Astrocyte (in vitro differentiated cells and primary cell): ENCODE measurements at regions not wholly inside any gene's neighbourhood (a gene's known extent, or its start where the extent isn't known, plus 50 kb on each side); places are given as distances from the start of the nearest gene placed in this dataset.

ENCODE experiments used
- DNase-seq: peaks from one replicate; pipeline ENCODE4 v3.0.0-alpha.2; 2010; ENCODE audit warnings: low read depth
- FAIRE-seq: peaks from 2 replicates; lab custom pipeline; 2011; peaks lifted over from hg19 to GRCh38; lab: Jason Lieb, UNC
- H2AFZ ChIP-seq: 2 replicates; pipeline ENCODE4 v1.6.0; 2012; ENCODE audit warnings: low read depth, low read length, inconsistent platforms
- H3K27ac ChIP-seq: 2 replicates; pipeline ENCODE4 v1.5.1; 2011; ENCODE audit warnings: low read depth, low read length, inconsistent platforms
- H3K27me3 ChIP-seq: 2 replicates; pipeline ENCODE4 v1.6.0; 2011; ENCODE audit warnings: low read length, inconsistent platforms; ENCODE audit not compliant: insufficient read depth
- H3K36me3 ChIP-seq: 2 replicates; pipeline ENCODE4 v1.5.1; 2011; ENCODE audit warnings: low read length, inconsistent platforms; ENCODE audit not compliant: insufficient read depth
- H3K4me1 ChIP-seq: 2 replicates; pipeline ENCODE4 v1.5.1; 2011; ENCODE audit warnings: low read length, inconsistent platforms; ENCODE audit not compliant: insufficient read depth
- H3K4me2 ChIP-seq: 2 replicates; pipeline ENCODE4 v1.6.0; 2012; ENCODE audit warnings: low read length, inconsistent platforms
- H3K4me3 ChIP-seq: 2 replicates; pipeline ENCODE4 v1.5.1; 2011; ENCODE audit warnings: low read depth, mild to moderate bottlenecking, low read length, inconsistent platforms; ENCODE audit not compliant: insufficient read depth
- H3K79me2 ChIP-seq: 2 replicates; pipeline ENCODE4 v1.6.0; 2012; ENCODE audit warnings: mild to moderate bottlenecking, low read length, inconsistent platforms; ENCODE audit not compliant: insufficient read depth
- H3K9ac ChIP-seq: 2 replicates; pipeline ENCODE4 v1.6.0; 2012; ENCODE audit warnings: mild to moderate bottlenecking, low read length, inconsistent platforms
- H3K9me3 ChIP-seq: 2 replicates; pipeline ENCODE4 v1.5.1; 2012; ENCODE audit warnings: low read depth, mild to moderate bottlenecking, low read length, inconsistent platforms; ENCODE audit not compliant: insufficient read depth
- H4K20me1 ChIP-seq: 2 replicates; pipeline ENCODE4 v1.6.0; 2012; ENCODE audit warnings: low read length, inconsistent platforms; ENCODE audit not compliant: insufficient read depth
- H3K27ac Mint-ChIP-seq: one replicate; pipeline ENCODE4 v1.8.0; 2021; ENCODE audit warnings: mild to moderate bottlenecking, mixed read lengths; ENCODE audit not compliant: unreplicated experiment
- H3K27me3 Mint-ChIP-seq: one replicate; pipeline ENCODE4 v1.8.0; 2021; ENCODE audit warnings: low read depth, mixed read lengths; ENCODE audit not compliant: unreplicated experiment
- H3K36me3 Mint-ChIP-seq: one replicate; pipeline ENCODE4 v1.8.0; 2021; ENCODE audit warnings: low read depth, mixed read lengths; ENCODE audit not compliant: unreplicated experiment
- H3K4me1 Mint-ChIP-seq: one replicate; pipeline ENCODE4 v1.8.0; 2021; ENCODE audit warnings: low read depth, mixed read lengths; ENCODE audit not compliant: unreplicated experiment
- H3K4me3 Mint-ChIP-seq: one replicate; pipeline ENCODE4 v1.8.0; 2021; ENCODE audit warnings: mild to moderate bottlenecking, moderate library complexity, mixed read lengths; ENCODE audit not compliant: unreplicated experiment
- H3K9me3 Mint-ChIP-seq: one replicate; pipeline ENCODE4 v1.8.0; 2021; ENCODE audit warnings: mild to moderate bottlenecking, mixed read lengths; ENCODE audit not compliant: unreplicated experiment
- CTCF ChIP-seq: IDR thresholded peaks from 2 replicates; pipeline ENCODE4 v1.5.1; 2011; ENCODE audit warnings: low read depth, mild to moderate bottlenecking, inconsistent platforms, low read length, moderate library complexity; ENCODE audit not compliant: insufficient read depth
- EZH2 ChIP-seq: IDR thresholded peaks from 2 replicates; pipeline ENCODE4 v1.6.1; 2012; ENCODE audit warnings: mild to moderate bottlenecking, low read length, inconsistent platforms; ENCODE audit not compliant: insufficient read depth

- Histone ChIP-seq H3K9ac (no peak overlapping the region), H3K79me2 (no peaks in the 10 kb centered on the region), H3K9me3 (no peaks in the 10 kb centered on the region), H3K4me2 (no peak overlapping the region), H3K27me3 (no peaks in the 10 kb centered on the region), H4K20me1 (no peaks in the 10 kb centered on the region), H3K4me3 (no peak overlapping the region), H3K27ac (no peak overlapping the region), H2AFZ (no peak overlapping the region), H3K4me1 (no peaks in the 10 kb centered on the region), H3K36me3 (no peaks in the 10 kb centered on the region)
- Mint-ChIP-seq H3K9me3 (no peaks in the 10 kb centered on the region), H3K4me3 (no peak overlapping the region), H3K27me3 (peaks cover 2% of the 10 kb centered on the region), H3K36me3 (peaks cover 2% of the 10 kb centered on the region), H3K4me1 (peaks cover 4% of the 10 kb centered on the region), H3K27ac (no peak overlapping the region)
- TF ChIP-seq CTCF (no peak), EZH2 (no peak)
- DNase-seq, result no peak
- FAIRE-seq, result no peak
These were observed 332.9 kb downstream of the PTEN start for GRCh38 chr10:88196291-88196690.

- Histone ChIP-seq H3K36me3 (no peaks in the 10 kb centered on the region), H3K27me3 (no peaks in the 10 kb centered on the region), H3K4me1 (no peaks in the 10 kb centered on the region), H3K27ac (no peak overlapping the region), H3K79me2 (no peaks in the 10 kb centered on the region), H3K4me2 (no peak overlapping the region), H3K9ac (no peak overlapping the region), H2AFZ (no peak overlapping the region), H4K20me1 (no peaks in the 10 kb centered on the region), H3K9me3 (no peaks in the 10 kb centered on the region), H3K4me3 (no peak overlapping the region)
- Mint-ChIP-seq H3K36me3 (peaks cover 2% of the 10 kb centered on the region), H3K9me3 (no peaks in the 10 kb centered on the region), H3K4me3 (no peak overlapping the region), H3K27ac (no peak overlapping the region), H3K4me1 (peaks cover 4% of the 10 kb centered on the region), H3K27me3 (peaks cover 2% of the 10 kb centered on the region)
- DNase-seq (no peak), FAIRE-seq (no peak)
- no peak for TF ChIP-seq CTCF
- TF ChIP-seq EZH2, result no peak
These were observed 334.6 kb downstream of the PTEN start for GRCh38 chr10:88198023-88198422.

- Histone ChIP-seq H3K9ac (no peak overlapping the region), H3K79me2 (no peaks in the 10 kb centered on the region), H3K36me3 (no peaks in the 10 kb centered on the region), H3K4me3 (no peak overlapping the region), H3K27me3 (no peaks in the 10 kb centered on the region), H2AFZ (no peak overlapping the region), H4K20me1 (no peaks in the 10 kb centered on the region), H3K27ac (no peak overlapping the region), H3K4me2 (no peak overlapping the region), H3K4me1 (no peaks in the 10 kb centered on the region), H3K9me3 (no peaks in the 10 kb centered on the region)
- H3K4me3 Mint-ChIP-seq, result no peak overlapping the region
- H3K36me3 Mint-ChIP-seq, result peaks cover 2% of the 10 kb centered on the region
- TF ChIP-seq CTCF (no peak), EZH2 (no peak)
- FAIRE-seq (no peak), DNase-seq (peak; percentile 43)
- peaks cover 2% of the 10 kb centered on the region for H3K27me3 Mint-ChIP-seq
- H3K4me1 Mint-ChIP-seq, result peaks cover 4% of the 10 kb centered on the region
- no peak overlapping the region for H3K27ac Mint-ChIP-seq
- H3K9me3 Mint-ChIP-seq, result no peaks in the 10 kb centered on the region
These were observed 337.0 kb downstream of the PTEN start for GRCh38 chr10:88200312-88201032.
